ENCODE measurements at regions not wholly inside any gene's neighbourhood (a gene's known extent, or its start where the extent isn't known, plus 50 kb on each side); places are given as distances from the start of the nearest gene placed in this dataset.

DNA sequence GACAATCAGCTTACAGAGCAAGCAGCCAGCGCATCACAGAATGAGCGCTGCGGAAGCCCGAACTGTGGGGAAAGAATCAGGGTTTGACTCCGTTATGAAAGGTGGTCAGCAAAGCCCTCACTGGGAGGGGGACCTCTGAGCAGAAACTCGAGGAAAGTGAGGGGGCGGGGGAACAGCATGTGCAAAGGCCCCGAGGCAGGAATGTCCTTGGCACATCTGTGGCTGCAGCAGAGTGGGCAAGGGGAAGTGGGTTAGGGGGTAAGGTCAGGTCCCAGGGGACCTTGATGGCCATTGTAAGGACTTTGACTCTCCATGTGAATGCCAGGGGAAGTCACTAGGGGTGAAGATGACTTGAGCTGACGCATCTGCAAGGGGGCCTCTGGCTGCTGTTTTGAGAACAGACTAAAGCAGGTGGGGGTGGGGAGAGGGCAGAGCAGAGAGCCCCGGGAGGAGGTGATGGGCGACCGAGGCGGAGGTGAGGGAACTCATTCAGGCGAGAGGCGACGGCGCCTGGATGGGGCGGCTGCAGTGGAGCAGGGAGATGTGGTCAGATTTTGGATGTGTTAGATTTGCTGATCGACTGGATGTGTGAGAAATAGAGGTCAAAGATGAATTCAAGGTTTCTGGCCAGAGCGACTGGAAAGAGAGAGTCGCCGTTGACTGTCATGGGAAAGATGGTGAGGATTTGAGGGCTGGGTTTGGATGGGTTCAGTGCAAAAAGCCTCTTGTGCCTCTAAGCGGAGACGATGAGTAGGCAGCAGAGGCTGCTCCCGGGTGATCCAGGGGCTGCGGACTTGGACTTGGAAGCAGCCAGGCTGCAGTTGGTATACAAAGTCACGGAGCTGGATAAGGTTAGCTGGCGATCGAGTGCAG is 108.0 kb upstream of the ZBTB40 start:
- 86% methylated on average over 26 of the region's 29 CpGs for WGBS (ENCODE audit: insufficient coverage)
- no peak overlapping the region for H3K27ac Mint-ChIP-seq
- H3K27me3 Mint-ChIP-seq (ENCODE audit: low read depth in 3 of 3) = peaks cover 25 to 48% (median 44%) of the 10 kb centered on the region in 3 donors

DNA sequence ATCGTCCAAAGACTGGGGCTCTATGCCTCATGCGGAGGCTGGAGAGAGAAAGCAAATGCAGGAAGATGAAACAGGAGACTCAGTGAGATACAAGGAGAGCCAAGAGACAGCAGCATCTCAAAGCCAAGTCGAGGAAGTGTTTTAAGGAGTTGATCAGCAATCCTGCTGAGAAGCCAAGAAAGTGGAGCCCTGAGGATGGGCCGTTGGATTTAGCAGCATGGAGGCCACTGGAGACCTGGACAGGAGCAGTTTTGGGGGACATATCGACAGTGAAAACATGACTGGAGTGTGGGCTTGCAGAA is 107.4 kb upstream of the ZBTB40 start:
- Histone ChIP-seq H3K4me1 (ENCODE audit: control insufficient read depth in 1 of 2, insufficient read depth in 2 of 2, low read length in 2 of 2) (no peaks in the 10 kb centered on the region), H3K9ac (ENCODE audit: insufficient read depth, low read length, poor library complexity, severe bottlenecking) (no peak overlapping the region), H2AFZ (ENCODE audit: insufficient read depth, low read depth, low read length, poor library complexity, severe bottlenecking) (no peak overlapping the region), H3K4me3 (replicated peaks in 1 of 3; ENCODE audit: low read depth in 2 of 3, low read length in 3 of 3) (no peak overlapping the region), H3K4me2 (replicated peaks; ENCODE audit: extremely low read depth, low read length, poor library complexity, severe bottlenecking) (no peak overlapping the region), H3K36me3 (replicated peaks in 1 of 2; ENCODE audit: control insufficient read depth in 1 of 2, insufficient read depth in 2 of 2, low read length in 2 of 2) (no peaks in the 10 kb centered on the region), H3K9me3 (replicated peaks in 1 of 2; ENCODE audit: control insufficient read depth in 1 of 2, insufficient read depth in 1 of 2, low read length in 2 of 2) (no peaks in the 10 kb centered on the region), H4K20me1 (ENCODE audit: insufficient read depth, low read length) (no peaks in the 10 kb centered on the region), H3K79me2 (ENCODE audit: insufficient read depth, low read length) (no peaks in the 10 kb centered on the region), H3K27ac (ENCODE audit: low read depth in 1 of 2, low read length in 2 of 2) (no peak overlapping the region), H3K27me3 (ENCODE audit: control insufficient read depth in 2 of 2, insufficient read depth in 2 of 2, low read length in 2 of 2) (peaks cover 9 to 37% of the 10 kb centered on the region in 2 donors)
- Mint-ChIP-seq H3K4me3 (no peak overlapping the region), H3K27me3 (ENCODE audit: low read depth in 3 of 3) (peaks cover 30 to 53% (median 48%) of the 10 kb centered on the region in 3 donors), H3K36me3 (no peaks in the 10 kb centered on the region), H3K9me3 (peaks cover 0 to 2% (median 0%) of the 10 kb centered on the region in 7 donors), H3K27ac (no peak overlapping the region), H3K4me1 (no peaks in the 10 kb centered on the region)
- no peak for DNase-seq
- TF ChIP-seq, protein P1, sequence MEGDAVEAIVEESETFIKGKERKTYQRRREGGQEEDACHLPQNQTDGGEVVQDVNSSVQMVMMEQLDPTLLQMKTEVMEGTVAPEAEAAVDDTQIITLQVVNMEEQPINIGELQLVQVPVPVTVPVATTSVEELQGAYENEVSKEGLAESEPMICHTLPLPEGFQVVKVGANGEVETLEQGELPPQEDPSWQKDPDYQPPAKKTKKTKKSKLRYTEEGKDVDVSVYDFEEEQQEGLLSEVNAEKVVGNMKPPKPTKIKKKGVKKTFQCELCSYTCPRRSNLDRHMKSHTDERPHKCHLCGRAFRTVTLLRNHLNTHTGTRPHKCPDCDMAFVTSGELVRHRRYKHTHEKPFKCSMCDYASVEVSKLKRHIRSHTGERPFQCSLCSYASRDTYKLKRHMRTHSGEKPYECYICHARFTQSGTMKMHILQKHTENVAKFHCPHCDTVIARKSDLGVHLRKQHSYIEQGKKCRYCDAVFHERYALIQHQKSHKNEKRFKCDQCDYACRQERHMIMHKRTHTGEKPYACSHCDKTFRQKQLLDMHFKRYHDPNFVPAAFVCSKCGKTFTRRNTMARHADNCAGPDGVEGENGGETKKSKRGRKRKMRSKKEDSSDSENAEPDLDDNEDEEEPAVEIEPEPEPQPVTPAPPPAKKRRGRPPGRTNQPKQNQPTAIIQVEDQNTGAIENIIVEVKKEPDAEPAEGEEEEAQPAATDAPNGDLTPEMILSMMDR (IDR thresholded peaks at IDR 0.05) = no peak
- intact Hi-C loops (cut with micrococcal nuclease) = no loop called here
- 73% methylated on average over 5 of the region's 5 CpGs for WGBS (ENCODE audit: insufficient coverage)

More for the DNA sequence above, 108.0 kb upstream of the ZBTB40 start:
- no peak overlapping the region for H3K4me2 ChIP-seq (replicated peaks; ENCODE audit: extremely low read depth, low read length, poor library complexity, severe bottlenecking)
- no peaks in the 10 kb centered on the region for H3K79me2 ChIP-seq (ENCODE audit: insufficient read depth, low read length)
- H3K9me3 Mint-ChIP-seq = peaks cover 0 to 2% (median 0%) of the 10 kb centered on the region in 7 donors
- no peaks in the 10 kb centered on the region for H3K9me3 ChIP-seq (replicated peaks in 1 of 2; ENCODE audit: control insufficient read depth in 1 of 2, insufficient read depth in 1 of 2, low read length in 2 of 2)
- no peaks in the 10 kb centered on the region for H3K36me3 ChIP-seq (replicated peaks in 1 of 2; ENCODE audit: control insufficient read depth in 1 of 2, insufficient read depth in 2 of 2, low read length in 2 of 2)
- peaks cover 6 to 31% of the 10 kb centered on the region in 2 donors for H3K27me3 ChIP-seq (ENCODE audit: control insufficient read depth in 2 of 2, insufficient read depth in 2 of 2, low read length in 2 of 2)
- H3K4me3 Mint-ChIP-seq = no peak overlapping the region
- H3K9ac ChIP-seq (ENCODE audit: insufficient read depth, low read length, poor library complexity, severe bottlenecking) = no peak overlapping the region
- intact Hi-C loops (cut with micrococcal nuclease) = no loop called here
- no peaks in the 10 kb centered on the region for H4K20me1 ChIP-seq (ENCODE audit: insufficient read depth, low read length)
- H3K4me3 ChIP-seq (replicated peaks in 1 of 3; ENCODE audit: low read depth in 2 of 3, low read length in 3 of 3) = no peak overlapping the region
- H3K4me1 Mint-ChIP-seq = no peaks in the 10 kb centered on the region
- H3K27ac ChIP-seq (ENCODE audit: low read depth in 1 of 2, low read length in 2 of 2) = no peak overlapping the region
- H2AFZ ChIP-seq (ENCODE audit: insufficient read depth, low read depth, low read length, poor library complexity, severe bottlenecking) = no peak overlapping the region
- DNase-seq = no peak
- TF ChIP-seq, protein P1 (IDR thresholded peaks at IDR 0.05) = no peak
- H3K4me1 ChIP-seq (ENCODE audit: control insufficient read depth in 1 of 2, insufficient read depth in 2 of 2, low read length in 2 of 2) = no peaks in the 10 kb centered on the region
- no peaks in the 10 kb centered on the region for H3K36me3 Mint-ChIP-seq

Data from CD14-positive monocyte (primary cell).